ENCODE measurements at regions not wholly inside any gene's neighbourhood (a gene's known extent, or its start where the extent isn't known, plus 50 kb on each side); places are given as distances from the start of the nearest gene placed in this dataset.

- no peak overlapping the region for H3K4me3 ChIP-seq
- H3K27me3 ChIP-seq: no peaks in the 10 kb centered on the region
- H3K36me3 ChIP-seq: no peaks in the 10 kb centered on the region
- DNase-seq (ENCODE audit: low spot score in 2 of 2): no peak
- H3K27ac ChIP-seq: no peak overlapping the region
- 74% methylated on average over 1 of the region's 1 CpG for WGBS
- H3K9me3 ChIP-seq: no peaks in the 10 kb centered on the region
- TF ChIP-seq CTCF (IDR thresholded peaks at IDR 0.05): no peak
- TF ChIP-seq POLR2A (IDR thresholded peaks at IDR 0.05): no peak
- TF ChIP-seq EP300 (IDR thresholded peaks at IDR 0.05): no peak
- TF ChIP-seq POLR2AphosphoS5 (IDR thresholded peaks at IDR 0.05): no peak
- no peaks in the 10 kb centered on the region for H3K4me1 ChIP-seq
Measured at GRCh38 chr21:21845901-21846300, 847.7 kb downstream of the NCAM2 start.

GRCh38 chr21:21851205-21851604, 853.0 kb downstream of the NCAM2 start:
- TF ChIP-seq CTCF (IDR thresholded peaks at IDR 0.05): no peak
- H3K27me3 ChIP-seq: no peaks in the 10 kb centered on the region
- H3K4me3 ChIP-seq: no peak overlapping the region
- H3K36me3 ChIP-seq: no peaks in the 10 kb centered on the region
- no peaks in the 10 kb centered on the region for H3K4me1 ChIP-seq
- H3K9me3 ChIP-seq: peaks cover 4% of the 10 kb centered on the region
- no peak for DNase-seq (ENCODE audit: low spot score in 2 of 2)
- no peak overlapping the region for H3K27ac ChIP-seq

- H3K36me3 ChIP-seq: no peaks in the 10 kb centered on the region
- WGBS: 51% methylated on average over 3 of the region's 3 CpGs
- no peaks in the 10 kb centered on the region for H3K27me3 ChIP-seq
- no peak for DNase-seq (ENCODE audit: low spot score in 2 of 2)
- H3K4me3 ChIP-seq: no peak overlapping the region
- no peak overlapping the region for H3K27ac ChIP-seq
- TF ChIP-seq POLR2A (IDR thresholded peaks at IDR 0.05) (no peak), POLR2AphosphoS5 (IDR thresholded peaks at IDR 0.05) (no peak), CTCF (IDR thresholded peaks at IDR 0.05) (no peak), EP300 (IDR thresholded peaks at IDR 0.05) (no peak)
- peaks cover 4% of the 10 kb centered on the region for H3K9me3 ChIP-seq
- no peaks in the 10 kb centered on the region for H3K4me1 ChIP-seq
Measured at GRCh38 chr21:21851657-21852056, 853.4 kb downstream of the NCAM2 start.

GRCh38 chr21:21858502-21859334, 860.5 kb downstream of the NCAM2 start:
- 84% methylated on average over 3 of the region's 3 CpGs for WGBS
- no peaks in the 10 kb centered on the region for H3K4me1 ChIP-seq
- H3K27ac ChIP-seq: no peak overlapping the region
- H3K4me3 ChIP-seq: no peak overlapping the region
- H3K36me3 ChIP-seq: no peaks in the 10 kb centered on the region
- peaks cover 4% of the 10 kb centered on the region for H3K9me3 ChIP-seq
- no peak for DNase-seq (ENCODE audit: low spot score in 2 of 2)
- TF ChIP-seq POLR2AphosphoS5 (IDR thresholded peaks at IDR 0.05) (no peak), CTCF (IDR thresholded peaks at IDR 0.05) (no peak), POLR2A (IDR thresholded peaks at IDR 0.05) (no peak), EP300 (IDR thresholded peaks at IDR 0.05) (no peak)
- H3K27me3 ChIP-seq: no peaks in the 10 kb centered on the region

GRCh38 chr21:21860888-21861287, 862.7 kb downstream of the NCAM2 start:
- Histone ChIP-seq H3K36me3 (no peaks in the 10 kb centered on the region), H3K9me3 (no peaks in the 10 kb centered on the region), H3K4me3 (no peak overlapping the region), H3K27ac (no peak overlapping the region), H3K27me3 (no peaks in the 10 kb centered on the region), H3K4me1 (no peaks in the 10 kb centered on the region)
- TF ChIP-seq CTCF (IDR thresholded peaks at IDR 0.05): no peak
- no peak for TF ChIP-seq POLR2A (IDR thresholded peaks at IDR 0.05)
- no peak for TF ChIP-seq POLR2AphosphoS5 (IDR thresholded peaks at IDR 0.05)
- no peak for TF ChIP-seq EP300 (IDR thresholded peaks at IDR 0.05)
- no peak for DNase-seq (ENCODE audit: low spot score in 2 of 2)
- WGBS: 33% methylated on average over 2 of the region's 2 CpGs

All from suprapubic skin (tissue), 4 donors.